ENCODE measurements at regions not wholly inside any gene's neighbourhood (a gene's known extent, or its start where the extent isn't known, plus 50 kb on each side); places are given as distances from the start of the nearest gene placed in this dataset.

- no peak for TF ChIP-seq CTCF (IDR thresholded peaks at IDR 0.05; ENCODE audit: poor library complexity)
- no peak for TF ChIP-seq EZH2 (IDR thresholded peaks at IDR 0.05; ENCODE audit: borderline replicate concordance)
These were observed 256.9 kb upstream of the MTPN start for GRCh38 chr7:136234040-136234439.
